Body of pancreas (tissue), 4 donors: ENCODE measurements at regions not wholly inside any gene's neighbourhood (a gene's known extent, or its start where the extent isn't known, plus 50 kb on each side); places are given as distances from the start of the nearest gene placed in this dataset.

Experiments
- ATAC-seq: fragments of 150-250 bp; one replicate; pipeline ENCODE4 v1.9.1; 2016
- DNase-seq, 4 donors: peaks; one replicate each; pipeline ENCODE4 v3.0.0-alpha.2; 2019
- H3K27ac ChIP-seq, 4 donors: fragments of 200-600 bp; sonication (generic); 1 replicate in 3 of 4; 2 replicates in 1 of 4; pipeline versions ENCODE4 v1.5.1 to v1.6.1; 2016 to 2019; ENCODE audit warnings: mild to moderate bottlenecking in 1 of 4, mixed read lengths in 1 of 4, moderate library complexity in 1 of 4
- H3K27me3 ChIP-seq, 2 donors: fragments of 200-600 bp; sonication (generic); one replicate each; pipeline ENCODE4 v1.6.0; 2016; ENCODE audit warnings: mild to moderate bottlenecking in 1 of 2
- H3K36me3 ChIP-seq, 2 donors: fragments of 200-600 bp; sonication (generic); replicated peaks in 1 of 2; 2 replicates each; pipeline ENCODE4 v1.5.1; 2016; ENCODE audit warnings: low read depth in 2 of 2; ENCODE audit not compliant: insufficient read depth in 1 of 2
- H3K4me1 ChIP-seq: fragments of 200-600 bp; sonication (generic); one replicate; pipeline ENCODE4 v1.6.0; 2016
- H3K4me3 ChIP-seq, 2 donors: fragments of 200-600 bp; sonication (generic); 1 replicate in 1 of 2; 2 replicates in 1 of 2; pipeline ENCODE4 v1.5.1; 2016 to 2019
- H3K9me3 ChIP-seq, 3 donors: fragments of 200-600 bp; sonication (generic); 1 replicate in 2 of 3; 2 replicates in 1 of 3; pipeline ENCODE4 v1.5.1; 2016
- CTCF ChIP-seq, 7 experiments: fragments of 450-650 bp in 4 of 7; fragments of 200-600 bp in 3 of 7; sonication (generic) in 3 of 7; IDR thresholded peaks; one replicate each; pipeline ENCODE4 v1.5.1; 2016 to 2019; ENCODE audit warnings: antibody characterized with exemption in 7 of 7
- POLR2A ChIP-seq, 3 donors: fragments of 450-650 bp; IDR thresholded peaks; one replicate each; pipeline ENCODE4 v1.6.1; 2016; ENCODE audit warnings: antibody characterized with exemption in 3 of 3, mild to moderate bottlenecking in 2 of 3
- WGBS, 2 donors: methylation state at CpG; one replicate each; pipeline ENCODE4 v1.1.5; 2017; 5-methylcytosine and 5-hydroxymethylcytosine counted together
- intact Hi-C: fragments of 100-400 bp; cut with DNase I; formaldehyde crosslinking; loops from one replicate; pipeline ENCODE4 v1.15.1; 2023

- Histone ChIP-seq H3K27ac (no peak overlapping the region), H3K36me3 (no peaks in the 10 kb centered on the region), H3K27me3 (no peaks in the 10 kb centered on the region), H3K4me1 (peaks cover 31% of the 10 kb centered on the region), H3K4me3 (no peak overlapping the region), H3K9me3 (no peaks in the 10 kb centered on the region)
- intact Hi-C loops, result loop anchor here (10.0 kb wide), 1 partner anchor 240 kb away; the partner anchor contains the start of gene JADE1
- 75 to 81% methylated on average over 2 of the region's 2 CpGs for WGBS, 2 donors
- TF ChIP-seq CTCF (IDR thresholded peaks at IDR 0.05), result no peak
- no peak for TF ChIP-seq POLR2A (IDR thresholded peaks at IDR 0.05)
- DNase-seq, result no peak
- ATAC-seq, result no peak
Measured at GRCh38 chr4:128565054-128565453, 244.4 kb upstream of the JADE1 start.

GRCh38 chr4:128564081-128564630 is 245.3 kb upstream of the JADE1 start:
- no peak for DNase-seq
- Histone ChIP-seq H3K27ac (no peak overlapping the region), H3K27me3 (no peaks in the 10 kb centered on the region), H3K4me1 (peaks cover 23% of the 10 kb centered on the region), H3K9me3 (no peaks in the 10 kb centered on the region), H3K36me3 (no peaks in the 10 kb centered on the region), H3K4me3 (no peak overlapping the region)
- ATAC-seq, result no peak
- WGBS, 2 donors, result 62 to 80% methylated on average over 2 of the region's 2 CpGs
- intact Hi-C loops, result loop anchor here (5.0 to 10.0 kb wide), 2 partner anchors 241 to 303 kb away; partner anchors contain the start of gene JADE1
- no peak for TF ChIP-seq POLR2A (IDR thresholded peaks at IDR 0.05)
- no peak for TF ChIP-seq CTCF (IDR thresholded peaks at IDR 0.05)

GRCh38 chr4:128560754-128561495 is 248.6 kb upstream of the JADE1 start:
- no peaks in the 10 kb centered on the region for H3K36me3 ChIP-seq
- no peaks in the 10 kb centered on the region for H3K9me3 ChIP-seq
- no peak overlapping the region for H3K4me3 ChIP-seq
- TF ChIP-seq POLR2A (IDR thresholded peaks at IDR 0.05) (no peak), CTCF (IDR thresholded peaks at IDR 0.05) (no peak)
- peaks cover 15% of the 10 kb centered on the region for H3K4me1 ChIP-seq
- H3K27ac ChIP-seq, result peak overlapping the region in 2 of 4 donors; percentile 57 to 72
- H3K27me3 ChIP-seq, result no peaks in the 10 kb centered on the region
- ATAC-seq (peak; percentile 46), DNase-seq (no peak)
- WGBS, 2 donors, result 8 to 16% methylated on average over 6 of the region's 6 CpGs
- intact Hi-C loops, result loop anchor here (5.0 to 10.0 kb wide), 2 partner anchors 244 to 306 kb away; partner anchors contain the start of gene JADE1

- DNase-seq (no peak), ATAC-seq (no peak)
- WGBS, 2 donors, result 74 to 80% methylated on average over 8 of the region's 8 CpGs
- H3K9me3 ChIP-seq, result no peaks in the 10 kb centered on the region
- no peak overlapping the region for H3K4me3 ChIP-seq
- no peaks in the 10 kb centered on the region for H3K27me3 ChIP-seq
- TF ChIP-seq POLR2A (IDR thresholded peaks at IDR 0.05), result no peak
- TF ChIP-seq CTCF (IDR thresholded peaks at IDR 0.05), result no peak
- intact Hi-C loops, result no loop called here
- peaks cover 25% of the 10 kb centered on the region for H3K4me1 ChIP-seq
- H3K27ac ChIP-seq, result no peak overlapping the region
- no peaks in the 10 kb centered on the region for H3K36me3 ChIP-seq
Measured at GRCh38 chr4:128558896-128559679, 250.4 kb upstream of the JADE1 start.
